ENCODE measurements at regions not wholly inside any gene's neighbourhood (a gene's known extent, or its start where the extent isn't known, plus 50 kb on each side); places are given as distances from the start of the nearest gene placed in this dataset.
"Not testable (repeated sequence)": the region's sequence is repeated elsewhere in the genome, so short reads cannot be mapped to it uniquely, and the experiment has no call there.

DNA sequence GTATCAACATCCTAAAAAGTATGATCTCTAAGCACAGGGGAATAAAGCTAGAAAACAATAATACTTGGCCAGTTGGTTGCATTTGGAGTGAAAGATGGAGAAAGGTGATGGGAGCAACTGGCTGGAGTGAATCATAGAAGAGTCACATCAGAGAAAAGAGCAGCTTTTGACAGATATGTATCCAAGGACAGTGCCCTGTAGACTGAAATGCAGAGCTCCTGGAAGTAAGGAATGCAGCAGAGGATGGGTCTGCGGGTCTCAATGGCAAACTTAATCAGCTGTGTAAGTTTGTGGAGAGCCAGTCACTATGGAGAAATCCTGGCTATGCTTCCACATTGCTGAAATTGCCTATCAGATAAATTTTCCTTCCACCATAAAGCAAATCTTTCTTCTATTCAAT lies 218.1 kb upstream of the PRNP start:
- DNase-seq (ENCODE audit: low read depth), result no peak

DNA sequence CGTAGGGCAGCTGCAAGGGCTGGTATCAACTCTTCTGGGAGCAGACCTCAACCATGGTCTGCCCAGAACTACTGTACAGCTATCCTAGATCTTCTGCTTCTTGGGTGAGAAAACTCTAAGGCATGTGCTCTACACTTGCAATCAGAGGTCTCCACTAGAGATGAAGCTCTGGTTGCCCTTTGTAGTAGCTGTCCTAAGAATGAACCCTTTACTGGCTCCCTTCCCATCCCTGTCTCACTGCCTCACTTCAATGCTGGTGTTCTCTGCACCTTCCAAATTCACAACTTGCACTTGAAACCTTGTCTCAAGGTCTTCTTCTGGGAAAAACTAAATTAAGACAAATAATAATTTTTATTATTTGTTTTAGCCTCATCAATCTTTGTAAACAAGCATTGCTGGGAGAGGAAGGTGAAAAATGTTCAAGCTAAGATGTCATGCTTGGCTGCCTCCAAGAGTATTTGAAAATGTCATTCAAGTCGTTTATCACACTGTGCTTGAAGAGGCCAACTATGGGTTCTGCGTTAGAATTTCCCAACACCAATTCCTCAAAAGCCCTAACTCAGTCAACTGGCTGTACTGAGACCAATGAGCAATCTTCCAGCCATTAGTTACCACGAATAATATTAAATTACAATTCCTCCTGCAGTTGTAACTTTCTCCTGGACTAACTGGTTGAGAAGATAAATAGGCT lies 216.9 kb upstream of the ADRA1D start:
- no peak for DNase-seq (ENCODE audit: low read depth)

DNA sequence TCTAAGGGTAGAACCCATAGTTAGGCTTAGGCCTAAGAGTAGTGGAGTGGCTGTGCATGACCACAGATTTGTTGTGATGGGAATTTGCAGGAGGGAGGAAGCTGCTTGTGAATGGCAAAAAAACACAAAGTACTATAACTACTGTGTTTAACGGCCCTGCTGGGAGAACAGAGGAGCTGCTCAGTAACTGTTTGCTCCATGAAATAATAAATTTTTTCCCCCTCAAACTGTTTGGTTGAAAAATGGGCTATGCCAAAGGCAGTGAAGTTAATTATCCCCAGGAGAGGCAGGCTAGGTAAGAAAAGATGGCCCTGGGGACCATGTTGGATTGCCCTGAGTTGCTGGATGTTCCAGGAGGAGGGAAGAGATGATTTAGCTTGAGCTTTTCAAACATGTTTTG lies 216.1 kb upstream of the ADRA1D start:
- DNase-seq (ENCODE audit: low read depth), result no peak

GRCh38 chr20:4462801-4463200 lies 213.7 kb upstream of the ADRA1D start:
- DNase-seq (ENCODE audit: low read depth), result not testable (repeated sequence)

GRCh38 chr20:4459081-4459480 lies 210.0 kb upstream of the ADRA1D start:
- DNase-seq (ENCODE audit: low read depth), result no peak

- DNase-seq (ENCODE audit: low read depth), result no peak
These were observed 208.8 kb upstream of the ADRA1D start for GRCh38 chr20:4457566-4458543.

- no peak for DNase-seq (ENCODE audit: low read depth)
These were observed 206.9 kb upstream of the ADRA1D start for GRCh38 chr20:4455996-4456395.

DNA sequence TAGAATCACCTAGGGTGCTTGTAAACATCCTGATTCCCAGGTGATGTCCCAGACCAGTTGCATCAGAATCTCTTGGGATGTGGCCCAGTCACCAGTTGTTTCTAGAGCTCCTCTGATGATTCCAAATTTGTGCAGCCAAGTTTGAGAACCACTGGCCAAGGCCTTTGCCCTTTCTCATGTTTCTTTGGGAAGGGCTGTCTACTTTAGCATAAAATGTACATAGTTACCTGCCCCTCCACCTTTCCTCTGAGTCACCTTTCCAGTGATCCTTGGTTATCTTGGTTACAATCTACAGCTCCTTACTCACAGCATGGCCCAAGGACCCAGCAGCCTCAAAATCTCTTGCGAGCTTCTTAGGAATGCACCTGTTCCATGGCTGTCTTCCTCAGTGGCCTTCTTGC lies 206.2 kb upstream of the ADRA1D start:
- no peak for DNase-seq (ENCODE audit: low read depth)

DNA sequence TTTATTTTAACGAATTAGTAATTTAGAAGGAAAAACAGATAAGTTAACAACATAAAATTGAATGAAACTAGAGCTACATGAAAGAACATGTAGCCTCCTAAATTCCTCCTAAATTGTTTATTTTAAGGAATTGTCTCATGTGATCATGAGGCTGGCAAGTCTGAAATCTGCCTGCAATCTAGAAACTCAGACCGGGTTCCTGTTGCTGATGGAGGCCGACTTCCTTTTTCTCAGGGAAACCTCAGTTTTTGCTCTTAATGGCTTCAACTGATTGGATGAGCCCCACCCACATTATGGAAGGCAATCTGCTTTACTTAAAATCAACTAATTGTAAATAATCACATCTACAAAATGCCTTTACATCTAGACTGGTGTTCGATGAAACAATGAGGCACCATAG lies 205.0 kb upstream of the ADRA1D start:
- DNase-seq (ENCODE audit: low read depth), result no peak

DNA sequence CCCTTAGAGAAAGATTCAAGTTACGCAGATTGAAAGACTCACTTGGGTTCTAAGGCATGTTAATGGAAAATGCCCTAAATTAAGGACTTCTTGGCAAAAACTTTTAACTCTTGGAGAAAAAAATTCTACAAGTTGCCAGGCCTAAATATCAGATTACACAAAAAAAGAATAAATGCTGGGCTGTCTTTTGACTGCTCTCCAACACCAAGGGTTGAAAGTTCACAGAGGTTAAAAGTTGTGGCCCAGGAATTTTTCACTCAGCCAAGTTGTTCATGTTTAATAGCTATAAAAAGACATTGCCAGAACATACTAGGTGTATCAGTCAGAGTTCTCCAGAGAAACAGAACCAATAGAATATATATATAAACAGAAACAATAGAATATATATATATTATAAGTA lies 204.3 kb upstream of the ADRA1D start:
- DNase-seq (ENCODE audit: low read depth), result no peak

DNA sequence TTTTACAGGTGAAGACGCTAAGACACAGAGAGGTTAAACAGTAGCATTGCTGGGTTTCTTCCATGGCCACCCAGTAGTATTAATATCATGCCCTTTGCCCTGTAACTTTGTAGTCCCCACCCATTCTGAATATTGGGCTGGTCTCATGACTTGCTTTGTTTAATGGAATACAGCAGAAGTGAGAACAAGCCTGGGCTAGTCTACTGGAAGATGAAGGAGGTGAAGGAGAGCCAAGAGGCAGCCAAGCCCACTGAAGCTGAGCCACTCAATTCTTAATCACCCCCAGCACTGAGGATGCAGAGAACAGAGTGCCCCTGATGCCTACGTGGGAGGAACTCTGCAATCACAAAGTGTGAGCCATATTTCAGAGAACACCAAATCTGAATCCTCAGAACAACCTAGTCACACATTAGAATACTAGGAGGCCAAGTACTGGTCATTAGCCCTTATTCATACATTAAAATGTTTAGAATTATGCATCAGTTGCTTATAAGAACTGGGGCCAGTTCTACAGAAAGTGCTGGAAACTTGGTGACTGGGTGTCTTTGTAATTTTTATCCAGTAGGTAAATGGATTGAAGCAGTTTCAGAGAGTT lies 202.5 kb upstream of the ADRA1D start:
- no peak for DNase-seq (ENCODE audit: low read depth)

GRCh38 chr20:4449957-4450715 lies 201.0 kb upstream of the ADRA1D start:
- no peak for DNase-seq (ENCODE audit: low read depth)

- no peak for DNase-seq (ENCODE audit: low read depth)
These were observed 196.7 kb upstream of the ADRA1D start for GRCh38 chr20:4445784-4446183.

- DNase-seq (ENCODE audit: low read depth), result no peak
These were observed 196.2 kb upstream of the ADRA1D start for GRCh38 chr20:4445331-4445730.

GRCh38 chr20:4444404-4444803 lies 195.3 kb upstream of the ADRA1D start:
- DNase-seq (ENCODE audit: low read depth), result peak; percentile 32

DNA sequence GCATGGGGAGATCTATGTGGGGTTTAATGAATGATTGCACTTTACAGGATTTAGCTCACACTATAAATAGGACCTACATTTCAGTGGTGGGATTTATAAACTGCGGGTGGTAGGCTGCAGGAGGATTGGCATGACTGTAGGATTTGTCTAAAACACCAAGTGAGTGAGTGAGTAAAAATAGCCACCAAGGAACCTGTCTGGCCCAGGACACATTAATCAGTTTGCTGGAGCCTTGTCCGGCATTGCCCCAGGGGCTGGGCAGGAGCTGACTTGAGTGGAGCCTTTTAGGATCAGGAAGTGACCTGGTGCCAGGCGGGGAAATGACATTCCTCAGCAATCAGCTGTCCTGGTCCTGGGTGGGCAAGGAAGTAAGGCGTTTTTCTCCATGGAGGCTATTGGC lies 193.9 kb upstream of the ADRA1D start:
- DNase-seq (ENCODE audit: low read depth), result no peak

DNA sequence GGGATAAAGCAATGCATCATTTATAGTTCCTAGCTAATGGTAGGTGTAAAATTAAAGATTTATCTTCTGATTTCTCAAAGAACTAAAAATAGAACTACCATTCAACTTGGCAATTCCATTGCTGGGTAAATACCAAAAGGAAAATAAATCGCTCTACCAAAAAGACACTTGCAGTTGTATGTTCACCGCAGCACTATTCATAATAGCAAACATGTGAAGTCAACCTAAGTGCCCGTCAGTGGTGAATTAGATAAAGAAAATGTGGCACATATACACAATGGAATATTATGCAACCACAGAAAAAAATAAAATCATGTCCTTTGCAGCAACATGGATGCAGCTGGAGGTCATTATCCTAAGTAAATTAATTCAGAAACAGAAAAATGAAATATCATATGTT lies 192.8 kb upstream of the ADRA1D start:
- no peak for DNase-seq (ENCODE audit: low read depth)

DNA sequence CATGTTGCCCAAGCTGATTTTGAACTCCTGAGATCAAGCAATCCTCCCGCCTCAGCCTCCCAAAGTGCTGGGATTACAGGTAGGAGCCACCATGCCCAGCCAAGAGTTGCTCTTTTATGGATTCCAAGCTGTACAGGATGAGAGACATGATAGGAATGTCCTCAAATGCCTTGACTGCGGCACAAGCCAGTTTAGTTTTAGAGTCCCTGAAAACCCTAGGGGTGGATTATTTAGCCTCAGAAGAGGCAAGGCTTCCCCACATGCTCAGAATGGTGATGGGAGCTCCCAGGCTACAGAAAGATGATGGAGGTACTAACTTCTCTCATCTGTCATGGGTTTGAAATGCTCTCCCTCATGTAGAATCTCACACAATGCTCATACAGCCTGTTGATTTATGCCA lies 192.1 kb upstream of the ADRA1D start:
- DNase-seq (ENCODE audit: low read depth), result no peak

- DNase-seq (ENCODE audit: low read depth), result no peak
These were observed 190.4 kb upstream of the ADRA1D start for GRCh38 chr20:4439461-4439860.

- DNase-seq (ENCODE audit: low read depth), result no peak
These were observed 188.0 kb upstream of the ADRA1D start for GRCh38 chr20:4437131-4437530.

DNA sequence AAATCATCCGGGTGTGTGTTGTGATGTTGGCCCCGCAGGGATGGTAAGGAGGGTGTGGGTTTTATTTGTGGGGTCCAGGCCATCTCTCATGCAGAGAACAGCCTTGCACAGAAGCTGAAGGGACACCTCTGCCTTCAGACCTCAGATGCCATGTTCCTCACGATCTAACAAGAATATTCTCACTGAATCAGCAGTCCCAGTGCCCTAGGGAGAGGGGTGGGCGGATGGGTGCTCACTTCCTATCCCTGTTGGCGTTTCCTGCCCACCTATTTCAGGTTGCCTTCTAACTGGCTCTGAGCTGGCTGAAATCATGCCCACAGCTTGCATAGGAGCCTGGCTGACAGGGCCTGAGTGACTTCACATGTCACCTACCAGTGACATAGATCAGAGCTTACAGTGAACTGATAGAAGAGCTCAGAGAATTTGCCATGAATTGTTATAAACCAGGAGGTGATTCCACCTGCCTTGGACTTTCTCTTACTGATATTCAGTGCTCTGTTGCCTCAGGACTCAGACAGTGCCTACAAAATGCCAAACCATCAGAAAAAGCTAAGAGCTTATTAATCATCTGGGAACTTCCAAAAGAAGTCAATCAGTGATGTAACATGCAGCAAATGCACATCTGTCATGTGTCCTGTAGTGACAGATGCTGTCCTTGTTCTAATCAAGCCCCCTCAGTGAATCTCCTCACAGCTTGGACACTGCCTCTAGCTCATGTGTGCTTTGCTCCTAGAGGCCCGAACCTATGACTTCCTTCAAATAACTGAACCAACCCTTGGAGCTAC lies 186.8 kb upstream of the ADRA1D start:
- no peak for DNase-seq (ENCODE audit: low read depth)
